K562 (cell line): ENCODE measurements at regions not wholly inside any gene's neighbourhood (a gene's known extent, or its start where the extent isn't known, plus 50 kb on each side); places are given as distances from the start of the nearest gene placed in this dataset.

Experiments
- ATAC-seq: fragments of 200-7000 bp; cut with Tn5 transposase; 3 replicates; pipeline ENCODE4 v1.9.1; 2020; ENCODE audit warnings: moderate library complexity
- BruUV-seq: library from RNA; stranded (reverse); fragments of 400-500 nt; replicated peaks from 2 replicates; lab custom pipeline; 2021; lab: Mats Ljungman, UMichigan
- CTCF ChIA-PET: fragments of 300-600 bp; formaldehyde crosslinking; extraction: SDS; loops from one replicate; lab custom pipeline; 2021; ENCODE audit warnings: low intra/inter-chr PET ratio; lab: Yijun Ruan, JAX
- POLR2A ChIA-PET: fragments of 300-600, 350-650 bp; sonication (Branson Sonifier 250); formaldehyde crosslinking; extraction: SDS; loops from one replicate; lab custom pipeline; 2021; ENCODE audit warnings: antibody characterized with exemption, inconsistent platforms; lab: Yijun Ruan, JAX
- DNase-seq, 4 experiments: peaks; one replicate each; pipeline versions ENCODE4 v3.0.0 to v3.0.0-alpha.2; 2011 to 2018; ENCODE audit warnings: low spot score in 3 of 4, mixed read lengths in 3 of 4; ENCODE audit errors: extremely low read depth in 1 of 4
- FAIRE-seq: peaks from 2 replicates; lab custom pipeline; 2011; peaks lifted over from hg19 to GRCh38; lab: Jason Lieb, UNC
- H2AFZ ChIP-seq: 2 replicates; pipeline ENCODE4 v1.6.0; 2011; ENCODE audit warnings: low read depth, low read length, control low read depth, inconsistent platforms
- H3K27ac ChIP-seq: fragments of 200-600 bp; 3 replicates; pipeline ENCODE4 v1.8.0; 2011; ENCODE audit warnings: low read depth, mild to moderate bottlenecking, control low read depth, inconsistent platforms, low read length, moderate library complexity, mixed read lengths; ENCODE audit errors: extremely low read depth
- H3K27me3 ChIP-seq, 2 experiments: fragments of 300-600 bp in 1 of 2; 2 replicates in 1 of 2; 3 replicates in 1 of 2; pipeline versions ENCODE4 v1.6.0 to v1.8.0; 2011; ENCODE audit warnings: inconsistent platforms in 2 of 2, low read length in 2 of 2, mild to moderate bottlenecking in 1 of 2, mixed read lengths in 1 of 2, moderate library complexity in 1 of 2; ENCODE audit not compliant: control insufficient read depth in 2 of 2, insufficient read depth in 2 of 2
- H3K36me3 ChIP-seq: fragments of 300-600 bp; 3 replicates; pipeline ENCODE4 v1.8.0; 2011; ENCODE audit warnings: mild to moderate bottlenecking, low read length, inconsistent platforms; ENCODE audit not compliant: control insufficient read depth, insufficient read depth
- H3K4me1 ChIP-seq, 2 experiments: fragments of 200-600 bp in 1 of 2; replicated peaks in 1 of 2; 2 replicates in 1 of 2; 3 replicates in 1 of 2; pipeline versions ENCODE4 v1.5.1 to v1.8.0; 2011; ENCODE audit warnings: inconsistent platforms in 2 of 2, low read length in 2 of 2, mild to moderate bottlenecking in 1 of 2, mixed read lengths in 1 of 2, moderate library complexity in 1 of 2; ENCODE audit not compliant: control insufficient read depth in 2 of 2, insufficient read depth in 2 of 2
- H3K4me2 ChIP-seq: 2 replicates; pipeline ENCODE4 v1.6.1; 2011; ENCODE audit warnings: low read length, control low read depth, inconsistent platforms, mixed read lengths; ENCODE audit not compliant: insufficient read depth
- H3K4me3 ChIP-seq: fragments of 200-600 bp; sonication (generic), shearing (Covaris generic); 2 replicates; pipeline ENCODE4 v1.5.1; 2016; ENCODE audit warnings: control low read depth, inconsistent platforms
- H3K79me2 ChIP-seq: fragments of 200-600 bp; 3 replicates; pipeline ENCODE4 v1.8.0; 2011; ENCODE audit warnings: low read length, inconsistent platforms; ENCODE audit not compliant: control insufficient read depth, insufficient read depth
- H3K9ac ChIP-seq, 2 experiments: 2 replicates each; pipeline versions ENCODE4 v1.6.0 to v1.6.1; 2011; ENCODE audit warnings: low read depth in 2 of 2, low read length in 2 of 2, control low read depth in 1 of 2, inconsistent platforms in 1 of 2, mild to moderate bottlenecking in 1 of 2, mixed read lengths in 1 of 2; ENCODE audit not compliant: insufficient read depth in 1 of 2
- H3K9me1 ChIP-seq: one replicate; pipeline ENCODE4 v1.6.0; 2011; ENCODE audit warnings: inconsistent platforms, mild to moderate bottlenecking, low read length, moderate library complexity; ENCODE audit not compliant: control insufficient read depth, insufficient read depth
- H3K9me3 ChIP-seq: replicated peaks from 2 replicates; pipeline ENCODE4 v1.5.1; 2011; ENCODE audit warnings: low read depth, low read length, inconsistent platforms; ENCODE audit not compliant: control insufficient read depth, insufficient read depth
- H4K20me1 ChIP-seq: replicated peaks from 2 replicates; pipeline ENCODE4 v1.6.1; 2011; ENCODE audit warnings: low read length, inconsistent platforms, mixed read lengths; ENCODE audit not compliant: control insufficient read depth, insufficient read depth
- DPF2 ChIP-seq: fragments of 450-650 bp; IDR thresholded peaks from 2 replicates; pipeline ENCODE4 v1.6.1; 2016
- NUFIP1 ChIP-seq: fragments of 450-650 bp; IDR thresholded peaks from 2 replicates; pipeline ENCODE4 v1.6.1; 2018; ENCODE audit not compliant: partially characterized antibody
- ZBTB40 ChIP-seq, 2 experiments: fragments of 450-650 bp in 1 of 2; sonication (generic) in 1 of 2; formaldehyde crosslinking in 1 of 2; IDR thresholded peaks; 2 replicates each; pipeline versions ENCODE4 v1.7.1 to v1.9.0; 2016 to 2022; ENCODE audit warnings: inconsistent platforms in 1 of 2, mild to moderate bottlenecking in 1 of 2, missing genetic modification reagents in 1 of 2
- WGBS: fragments of 100-300 bp; shearing (Covaris generic); methylation state at CpG from one replicate; pipeline ENCODE4 v1.1.6; 2016; ENCODE audit warnings: low coverage, mixed read lengths; ENCODE audit not compliant: insufficient coverage; ENCODE audit errors: missing lambda C conversion rate; 5-methylcytosine and 5-hydroxymethylcytosine counted together
- in situ Hi-C: fragments of 300-500 bp; cut with MboI; formaldehyde crosslinking; loops from 4 replicates; pipeline ENCODE4 v1.15.0; 2018; ENCODE audit warnings: inconsistent platforms, mixed read lengths
- intact Hi-C: fragments of 100-400 bp; cut with micrococcal nuclease; formaldehyde crosslinking; loops from 2 replicates; pipeline ENCODE4 v1.14.2; 2022
- TF ChIP-seq, protein P1 (sequence below), 2 experiments: fragments of 450-650 bp; formaldehyde crosslinking in 1 of 2; IDR thresholded peaks; 2 replicates each; pipeline versions ENCODE4 v1.4.0 to v1.6.1; 2014 to 2020; ENCODE audit warnings: mild to moderate bottlenecking in 2 of 2, borderline replicate concordance in 1 of 2, low read depth in 1 of 2

DNA sequence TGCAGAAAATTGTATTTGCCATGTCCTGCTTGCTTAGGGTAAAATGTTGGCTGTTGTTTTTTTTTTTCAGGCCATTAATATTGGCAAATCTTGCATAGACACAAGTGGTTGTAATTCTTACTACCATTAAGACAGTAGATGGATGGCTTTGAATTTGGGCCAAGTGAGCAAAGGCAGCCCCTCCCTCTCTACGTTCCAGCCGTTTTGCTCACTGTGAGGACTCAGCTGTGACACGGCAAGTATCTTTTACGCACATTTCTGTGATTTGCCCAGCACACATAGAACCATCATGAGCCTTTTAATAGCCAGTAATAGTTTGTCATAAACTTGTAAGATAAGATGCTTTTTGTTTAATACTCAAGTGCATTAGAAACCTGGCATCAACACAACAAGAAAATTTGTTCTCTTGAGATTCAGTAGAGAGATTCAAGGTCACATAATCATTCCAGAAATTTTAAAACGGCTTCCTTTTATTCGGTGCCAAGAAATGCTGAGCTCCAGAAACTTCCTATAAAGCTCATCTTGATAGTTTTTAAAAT lies 205.2 kb upstream of the ADCY2 start:
- H3K9me1 ChIP-seq = no peaks in the 10 kb centered on the region
- no peak overlapping the region for H2AFZ ChIP-seq
- in situ Hi-C loops (no loop called here), intact Hi-C loops (no loop called here)
- ATAC-seq (no peak), FAIRE-seq (no peak), DNase-seq (no peak)
- WGBS = 0% methylated on average over 6 of the region's 6 CpGs
- H3K36me3 ChIP-seq = no peaks in the 10 kb centered on the region
- no peaks in the 10 kb centered on the region for H3K4me1 ChIP-seq
- no peak overlapping the region for H3K4me3 ChIP-seq
- no peak overlapping the region for H3K27ac ChIP-seq
- no TSS peak for BruUV-seq
- no peaks in the 10 kb centered on the region for H4K20me1 ChIP-seq
- H3K27me3 ChIP-seq = no peaks in the 10 kb centered on the region
- H3K9ac ChIP-seq = no peak overlapping the region
- H3K79me2 ChIP-seq = no peaks in the 10 kb centered on the region
- ChIA-PET CTCF (no interaction called here), POLR2A (no interaction called here)
- no peaks in the 10 kb centered on the region for H3K9me3 ChIP-seq
- no peak overlapping the region for H3K4me2 ChIP-seq
- TF ChIP-seq NUFIP1 = no peak
- TF ChIP-seq, protein P1, sequence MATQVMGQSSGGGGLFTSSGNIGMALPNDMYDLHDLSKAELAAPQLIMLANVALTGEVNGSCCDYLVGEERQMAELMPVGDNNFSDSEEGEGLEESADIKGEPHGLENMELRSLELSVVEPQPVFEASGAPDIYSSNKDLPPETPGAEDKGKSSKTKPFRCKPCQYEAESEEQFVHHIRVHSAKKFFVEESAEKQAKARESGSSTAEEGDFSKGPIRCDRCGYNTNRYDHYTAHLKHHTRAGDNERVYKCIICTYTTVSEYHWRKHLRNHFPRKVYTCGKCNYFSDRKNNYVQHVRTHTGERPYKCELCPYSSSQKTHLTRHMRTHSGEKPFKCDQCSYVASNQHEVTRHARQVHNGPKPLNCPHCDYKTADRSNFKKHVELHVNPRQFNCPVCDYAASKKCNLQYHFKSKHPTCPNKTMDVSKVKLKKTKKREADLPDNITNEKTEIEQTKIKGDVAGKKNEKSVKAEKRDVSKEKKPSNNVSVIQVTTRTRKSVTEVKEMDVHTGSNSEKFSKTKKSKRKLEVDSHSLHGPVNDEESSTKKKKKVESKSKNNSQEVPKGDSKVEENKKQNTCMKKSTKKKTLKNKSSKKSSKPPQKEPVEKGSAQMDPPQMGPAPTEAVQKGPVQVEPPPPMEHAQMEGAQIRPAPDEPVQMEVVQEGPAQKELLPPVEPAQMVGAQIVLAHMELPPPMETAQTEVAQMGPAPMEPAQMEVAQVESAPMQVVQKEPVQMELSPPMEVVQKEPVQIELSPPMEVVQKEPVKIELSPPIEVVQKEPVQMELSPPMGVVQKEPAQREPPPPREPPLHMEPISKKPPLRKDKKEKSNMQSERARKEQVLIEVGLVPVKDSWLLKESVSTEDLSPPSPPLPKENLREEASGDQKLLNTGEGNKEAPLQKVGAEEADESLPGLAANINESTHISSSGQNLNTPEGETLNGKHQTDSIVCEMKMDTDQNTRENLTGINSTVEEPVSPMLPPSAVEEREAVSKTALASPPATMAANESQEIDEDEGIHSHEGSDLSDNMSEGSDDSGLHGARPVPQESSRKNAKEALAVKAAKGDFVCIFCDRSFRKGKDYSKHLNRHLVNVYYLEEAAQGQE (IDR thresholded peaks at IDR 0.05; ENCODE audit: borderline replicate concordance) = no peak
- TF ChIP-seq, protein P1 (CRISPR knock-in tag; IDR thresholded peaks at IDR 0.05; ENCODE audit: low read depth) = no peak
- no peak for TF ChIP-seq DPF2
- TF ChIP-seq ZBTB40 (IDR thresholded peaks at IDR 0.05) = no peak
- no peak for TF ChIP-seq ZBTB40 (CRISPR knock-in tag; IDR thresholded peaks at IDR 0.05)
